Cardiac muscle cell (in vitro differentiated cells and primary cell): ENCODE measurements at regions not wholly inside any gene's neighbourhood (a gene's known extent, or its start where the extent isn't known, plus 50 kb on each side); places are given as distances from the start of the nearest gene placed in this dataset.
"Not testable (repeated sequence)": the region's sequence is repeated elsewhere in the genome, so short reads cannot be mapped to it uniquely, and the experiment has no call there.

Experiments used
- DNase-seq, 2 donors: peaks; one replicate each; pipeline versions ENCODE4 v3.0.0 to v3.0.0-alpha.2; 2010 to 2017; ENCODE audit warnings: low read depth in 1 of 2, low spot score in 1 of 2
- H3K27ac ChIP-seq: fragments of 200-600 bp; sonication (generic); 2 replicates; pipeline ENCODE4 v1.5.1; 2016
- H3K27me3 ChIP-seq: fragments of 200-600 bp; sonication (generic); 2 replicates; pipeline ENCODE4 v1.6.0; 2016; ENCODE audit warnings: control low read depth
- H3K36me3 ChIP-seq: fragments of 200-600 bp; sonication (generic); 2 replicates; pipeline ENCODE4 v1.5.1; 2016; ENCODE audit warnings: control low read depth
- H3K4me1 ChIP-seq: fragments of 200-600 bp; sonication (generic); 2 replicates; pipeline ENCODE4 v1.8.1; 2017; ENCODE audit warnings: low read depth, mild to moderate bottlenecking, mixed run types
- H3K4me3 ChIP-seq: fragments of 200-600 bp; sonication (generic); 2 replicates; pipeline ENCODE4 v1.5.1; 2016; ENCODE audit warnings: mild to moderate bottlenecking
- H3K9me3 ChIP-seq: fragments of 200-600 bp; sonication (generic); 2 replicates; pipeline ENCODE4 v1.5.1; 2017; ENCODE audit warnings: low read depth, mild to moderate bottlenecking, control low read depth
- TF ChIP-seq, protein P1 (sequence below): IDR thresholded peaks from 2 replicates; pipeline ENCODE4 v1.5.1; 2012; ENCODE audit warnings: low read depth, mild to moderate bottlenecking, low read length

DNA sequence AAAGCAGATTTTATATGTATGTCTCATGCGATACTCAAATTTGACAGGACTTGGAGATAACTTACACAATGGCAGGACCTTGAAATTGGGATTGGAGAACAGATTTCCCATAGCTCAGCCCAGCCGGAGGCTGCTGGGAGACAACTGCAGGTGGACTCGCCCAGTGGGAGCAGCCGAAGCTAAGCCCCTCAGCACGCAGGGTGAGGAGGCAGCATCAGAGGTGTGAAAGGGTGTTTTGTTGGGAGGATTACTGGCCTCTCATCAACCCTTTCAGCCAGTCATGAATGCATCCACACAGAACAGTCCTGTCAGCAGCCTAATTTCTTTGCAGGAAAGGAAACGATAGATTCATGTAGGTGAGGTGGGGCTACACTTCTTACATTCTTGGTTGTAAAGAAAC lies 110.4 kb upstream of the DYNAP start:
- DNase-seq: no peak
- no peaks in the 10 kb centered on the region for H3K27me3 ChIP-seq
- no peaks in the 10 kb centered on the region for H3K9me3 ChIP-seq
- H3K4me3 ChIP-seq: no peak overlapping the region
- no peaks in the 10 kb centered on the region for H3K36me3 ChIP-seq
- no peak overlapping the region for H3K27ac ChIP-seq
- TF ChIP-seq, protein P1, sequence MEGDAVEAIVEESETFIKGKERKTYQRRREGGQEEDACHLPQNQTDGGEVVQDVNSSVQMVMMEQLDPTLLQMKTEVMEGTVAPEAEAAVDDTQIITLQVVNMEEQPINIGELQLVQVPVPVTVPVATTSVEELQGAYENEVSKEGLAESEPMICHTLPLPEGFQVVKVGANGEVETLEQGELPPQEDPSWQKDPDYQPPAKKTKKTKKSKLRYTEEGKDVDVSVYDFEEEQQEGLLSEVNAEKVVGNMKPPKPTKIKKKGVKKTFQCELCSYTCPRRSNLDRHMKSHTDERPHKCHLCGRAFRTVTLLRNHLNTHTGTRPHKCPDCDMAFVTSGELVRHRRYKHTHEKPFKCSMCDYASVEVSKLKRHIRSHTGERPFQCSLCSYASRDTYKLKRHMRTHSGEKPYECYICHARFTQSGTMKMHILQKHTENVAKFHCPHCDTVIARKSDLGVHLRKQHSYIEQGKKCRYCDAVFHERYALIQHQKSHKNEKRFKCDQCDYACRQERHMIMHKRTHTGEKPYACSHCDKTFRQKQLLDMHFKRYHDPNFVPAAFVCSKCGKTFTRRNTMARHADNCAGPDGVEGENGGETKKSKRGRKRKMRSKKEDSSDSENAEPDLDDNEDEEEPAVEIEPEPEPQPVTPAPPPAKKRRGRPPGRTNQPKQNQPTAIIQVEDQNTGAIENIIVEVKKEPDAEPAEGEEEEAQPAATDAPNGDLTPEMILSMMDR: no peak
- H3K4me1 ChIP-seq: no peaks in the 10 kb centered on the region

DNA sequence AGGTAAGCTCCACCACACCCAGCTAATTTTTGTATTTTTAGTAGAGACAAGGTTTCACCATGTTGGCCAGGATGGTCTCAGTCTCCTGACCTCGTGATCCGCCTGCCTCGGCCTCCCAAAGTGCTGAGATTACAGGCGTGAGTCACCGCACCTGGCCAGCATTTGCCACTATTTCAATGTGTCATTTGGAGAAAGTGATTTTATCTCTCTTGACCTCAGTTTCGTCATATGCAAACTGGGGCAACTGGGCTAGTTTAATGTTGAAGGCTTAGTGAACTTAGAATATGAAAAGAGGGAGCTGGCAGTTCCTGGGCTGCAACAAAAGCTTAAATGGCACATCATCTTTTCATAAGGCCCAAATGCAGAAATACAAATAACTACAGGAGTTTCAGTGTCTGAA lies 88.6 kb upstream of the DYNAP start:
- H3K27ac ChIP-seq, H3K9me3 ChIP-seq, H3K4me1 ChIP-seq, H3K36me3 ChIP-seq, H3K27me3 ChIP-seq, DNase-seq, H3K4me3 ChIP-seq: not testable (repeated sequence)

DNA sequence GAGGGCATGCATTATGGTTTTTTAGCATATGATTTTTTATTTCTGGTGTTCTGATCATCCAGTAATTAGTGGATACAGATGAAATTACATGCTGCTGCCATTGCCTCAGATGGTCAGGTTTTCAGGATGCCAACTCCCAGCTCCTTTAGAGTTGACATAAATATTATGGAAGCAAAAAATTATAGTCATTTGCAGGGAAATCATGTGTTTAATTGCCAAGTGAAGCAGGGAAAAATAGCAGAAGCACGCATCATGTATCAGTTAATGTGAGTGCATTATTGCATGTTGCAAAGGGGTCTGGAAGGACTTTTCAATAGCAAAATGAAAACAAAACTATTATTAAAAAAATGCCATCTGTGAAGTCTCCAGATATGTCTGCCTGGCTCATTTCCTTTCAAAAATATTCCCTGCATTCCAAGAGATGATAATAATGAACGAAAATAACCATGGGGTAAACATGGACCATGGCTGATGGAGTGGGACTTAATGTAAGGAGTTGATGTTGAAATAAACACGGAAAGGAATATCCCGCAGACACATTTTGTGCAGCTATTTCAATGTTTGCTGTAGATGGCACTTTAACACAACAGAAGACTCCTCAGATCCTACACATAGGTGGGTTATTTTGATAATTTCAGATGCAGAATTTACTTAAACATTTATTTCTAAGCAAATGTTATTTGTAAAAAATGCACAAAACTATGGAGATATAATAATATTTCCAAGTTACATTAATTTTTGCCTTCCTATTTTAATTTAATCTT lies 87.7 kb upstream of the DYNAP start:
- Histone ChIP-seq H3K36me3 (no peaks in the 10 kb centered on the region), H3K9me3 (no peaks in the 10 kb centered on the region), H3K27me3 (no peaks in the 10 kb centered on the region), H3K4me3 (no peak overlapping the region), H3K27ac (no peak overlapping the region), H3K4me1 (no peaks in the 10 kb centered on the region)
- peak in 1 of 2 donors; percentile 0 for DNase-seq
- TF ChIP-seq, protein P1: no peak

DNA sequence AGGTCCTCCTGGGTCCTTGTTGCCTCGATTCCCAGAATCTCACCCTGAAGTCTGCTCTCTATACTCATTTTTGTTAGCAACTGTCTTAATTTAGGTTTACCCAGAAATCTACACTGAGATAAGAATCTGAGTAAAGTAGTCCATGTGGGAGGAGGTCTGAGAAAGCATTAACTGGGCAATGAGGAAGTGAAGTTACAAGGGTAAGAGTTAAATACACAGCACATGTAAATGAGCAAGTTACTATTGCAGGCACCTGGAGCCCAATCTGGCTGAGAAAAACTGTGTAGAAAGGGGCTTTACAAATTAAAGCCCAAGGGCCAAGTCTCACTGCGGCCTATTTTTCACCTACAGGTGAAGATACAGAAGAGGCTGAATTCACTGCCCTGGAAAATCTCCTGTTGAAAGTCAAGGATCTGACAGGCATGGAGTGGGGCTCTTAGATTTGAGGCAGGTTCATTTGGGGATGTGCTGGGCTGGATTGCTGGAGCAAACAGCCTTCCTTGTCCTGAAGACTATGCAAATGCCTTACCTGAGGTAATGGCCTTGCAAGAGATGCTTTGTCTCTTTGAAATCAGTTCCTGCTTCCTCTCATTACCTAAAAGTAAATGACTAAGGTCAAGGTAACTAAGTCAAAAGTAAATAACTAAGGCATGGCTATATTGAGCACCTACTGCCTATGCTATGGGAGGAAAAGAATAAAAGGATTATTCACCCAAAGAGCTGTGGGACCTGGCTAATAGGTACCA lies 84.4 kb upstream of the DYNAP start:
- H3K4me1 ChIP-seq: no peaks in the 10 kb centered on the region
- H3K36me3 ChIP-seq: no peaks in the 10 kb centered on the region
- TF ChIP-seq, protein P1: no peak
- H3K27me3 ChIP-seq: no peaks in the 10 kb centered on the region
- no peaks in the 10 kb centered on the region for H3K9me3 ChIP-seq
- H3K27ac ChIP-seq: no peak overlapping the region
- DNase-seq: no peak
- H3K4me3 ChIP-seq: no peak overlapping the region

DNA sequence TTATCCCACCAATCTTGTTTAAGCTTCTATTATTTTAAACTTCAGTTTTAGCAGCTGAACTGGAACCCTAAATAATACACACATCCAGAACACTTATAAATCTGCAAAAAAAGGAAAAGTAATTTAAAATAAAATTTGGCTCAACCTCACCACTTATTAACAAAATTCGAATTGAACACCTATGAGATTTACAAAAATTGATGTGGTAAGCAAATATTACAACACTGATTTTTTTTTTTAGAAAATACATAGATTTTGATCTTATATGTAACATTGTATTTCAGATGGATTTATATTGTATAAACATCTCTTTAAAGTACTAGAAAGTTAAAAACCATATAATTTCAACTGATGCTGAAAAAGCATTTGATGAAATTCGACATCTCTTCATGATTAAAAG lies 81.3 kb upstream of the DYNAP start:
- H3K27ac ChIP-seq: no peak overlapping the region
- no peak for DNase-seq
- no peaks in the 10 kb centered on the region for H3K36me3 ChIP-seq
- H3K4me3 ChIP-seq: no peak overlapping the region
- H3K9me3 ChIP-seq: no peaks in the 10 kb centered on the region
- no peaks in the 10 kb centered on the region for H3K4me1 ChIP-seq
- TF ChIP-seq, protein P1: no peak
- H3K27me3 ChIP-seq: no peaks in the 10 kb centered on the region

DNA sequence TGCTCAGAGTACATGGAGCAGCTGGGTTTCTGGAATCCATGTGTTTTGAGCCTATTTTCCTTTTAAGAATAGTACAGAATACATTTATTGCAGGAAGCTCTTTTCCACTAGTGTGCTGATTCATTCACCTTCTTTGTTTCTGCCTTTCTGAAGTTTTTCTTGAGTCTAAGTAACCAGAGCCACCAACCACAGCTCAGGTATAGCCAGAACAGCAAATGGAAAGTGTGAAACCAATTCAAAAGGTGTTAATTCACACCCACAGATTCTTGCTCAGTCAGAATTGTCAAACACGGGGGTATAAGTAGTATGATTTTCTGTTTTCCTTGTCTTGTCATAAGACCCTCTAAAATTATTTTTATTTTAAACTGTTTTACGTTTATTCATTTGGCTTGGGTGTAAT lies 75.9 kb upstream of the DYNAP start:
- Histone ChIP-seq H3K4me1 (no peaks in the 10 kb centered on the region), H3K27ac (no peak overlapping the region), H3K9me3 (no peaks in the 10 kb centered on the region), H3K4me3 (no peak overlapping the region), H3K27me3 (no peaks in the 10 kb centered on the region), H3K36me3 (no peaks in the 10 kb centered on the region)
- no peak for DNase-seq
- TF ChIP-seq, protein P1: no peak
